SK-N-SH treated with all-trans-retinoic acid at 6 μM for 48 hours (cell line): ENCODE measurements at regions not wholly inside any gene's neighbourhood (a gene's known extent, or its start where the extent isn't known, plus 50 kb on each side); places are given as distances from the start of the nearest gene placed in this dataset.

Experiments
- ATAC-seq: fragments of 200-7000 bp; cut with Tn5 transposase; 3 replicates; pipeline ENCODE4 v1.9.1; 2020; ENCODE audit warnings: mild to moderate bottlenecking, moderate library complexity
- ARNTL ChIP-seq: fragments of 450-650 bp; formaldehyde crosslinking; IDR thresholded peaks from 2 replicates; pipeline ENCODE4 v1.5.0; 2020; ENCODE audit warnings: low read depth, mild to moderate bottlenecking, moderate library complexity, borderline replicate concordance
- BACH2 ChIP-seq: fragments of 250-450 bp; sonication (Bioruptor Pico); IDR thresholded peaks from 2 replicates; pipeline ENCODE4 v1.9.0; 2021; ENCODE audit warnings: mild to moderate bottlenecking, borderline replicate concordance
- CREB5 ChIP-seq: fragments of 250-450 bp; sonication (Bioruptor Pico); IDR thresholded peaks from 2 replicates; pipeline ENCODE4 v1.5.1; 2020; ENCODE audit warnings: low read depth, mild to moderate bottlenecking, moderate library complexity
- CSDC2 ChIP-seq: fragments of 250-450 bp; sonication (Bioruptor Pico); IDR thresholded peaks from 2 replicates; pipeline ENCODE4 v1.5.0; 2020; ENCODE audit warnings: mild to moderate bottlenecking, moderate library complexity
- ESRRG ChIP-seq: fragments of 250-450 bp; sonication (Bioruptor Pico); IDR thresholded peaks from 2 replicates; pipeline ENCODE4 v1.6.1; 2021; ENCODE audit warnings: mild to moderate bottlenecking
- GLIS3 ChIP-seq: fragments of 250-450 bp; sonication (Bioruptor Pico); IDR thresholded peaks from 2 replicates; pipeline ENCODE4 v1.5.0; 2020; ENCODE audit warnings: mild to moderate bottlenecking, moderate library complexity
- ISL1 ChIP-seq: fragments of 250-450 bp; sonication (Bioruptor Pico); IDR thresholded peaks from 2 replicates; pipeline ENCODE4 v2.1.2; 2022; ENCODE audit warnings: mild to moderate bottlenecking, moderate library complexity
- OSR1 ChIP-seq: fragments of 250-450 bp; sonication (Bioruptor Pico); IDR thresholded peaks from 2 replicates; pipeline ENCODE4 v1.8.0; 2022; ENCODE audit warnings: moderate library complexity, mild to moderate bottlenecking, inconsistent platforms
- PATZ1 ChIP-seq: fragments of 250-450 bp; sonication (Bioruptor Pico); IDR thresholded peaks from 2 replicates; pipeline ENCODE4 v1.8.0; 2020; ENCODE audit warnings: mild to moderate bottlenecking, moderate library complexity, borderline replicate concordance
- POU6F1 ChIP-seq: fragments of 250-450 bp; sonication (Bioruptor Pico); IDR thresholded peaks from 2 replicates; pipeline ENCODE4 v1.8.0; 2021; ENCODE audit warnings: low read depth, mild to moderate bottlenecking, moderate library complexity, borderline replicate concordance
- PPARA ChIP-seq: fragments of 250-450 bp; sonication (Bioruptor Pico); IDR thresholded peaks from 2 replicates; pipeline ENCODE4 v1.5.0; 2020; ENCODE audit warnings: mild to moderate bottlenecking, borderline replicate concordance
- SNAI2 ChIP-seq: fragments of 250-450 bp; sonication (Bioruptor Pico); IDR thresholded peaks from 2 replicates; pipeline ENCODE4 v1.5.0; 2020; ENCODE audit warnings: mild to moderate bottlenecking, moderate library complexity
- TCF4 ChIP-seq: fragments of 250-450 bp; sonication (Bioruptor Pico); IDR thresholded peaks from 2 replicates; pipeline ENCODE4 v1.8.0; 2021; ENCODE audit warnings: mild to moderate bottlenecking, moderate library complexity, borderline replicate concordance
- TOX ChIP-seq: fragments of 250-450 bp; sonication (Bioruptor Pico); IDR thresholded peaks from 2 replicates; pipeline ENCODE4 v1.8.0; 2021; ENCODE audit warnings: mild to moderate bottlenecking, moderate library complexity, borderline replicate concordance
- TSHZ2 ChIP-seq: fragments of 250-450 bp; sonication (Bioruptor Pico); IDR thresholded peaks from 2 replicates; pipeline ENCODE4 v1.5.0; 2020; ENCODE audit warnings: mild to moderate bottlenecking, moderate library complexity
- ZC3H10 ChIP-seq: fragments of 250-450 bp; sonication (Bioruptor Pico); IDR thresholded peaks from 2 replicates; pipeline ENCODE4 v1.5.1; 2021; ENCODE audit warnings: mild to moderate bottlenecking, moderate library complexity
- ZFP3 ChIP-seq: fragments of 250-450 bp; sonication (Bioruptor Pico); IDR thresholded peaks from 2 replicates; pipeline ENCODE4 v1.5.0; 2020; ENCODE audit warnings: mild to moderate bottlenecking, moderate library complexity
- ZFP30 ChIP-seq: fragments of 450-650 bp; formaldehyde crosslinking; IDR thresholded peaks from 2 replicates; pipeline ENCODE4 v1.5.0; 2022; ENCODE audit warnings: mild to moderate bottlenecking, moderate library complexity
- ZNF565 ChIP-seq: fragments of 450-650 bp; formaldehyde crosslinking; conservative IDR thresholded peaks from 2 replicates; pipeline ENCODE4 v1.5.0; 2020; ENCODE audit warnings: low read depth, mild to moderate bottlenecking, moderate library complexity
- ZNF8 ChIP-seq: fragments of 450-650 bp; formaldehyde crosslinking; IDR thresholded peaks from 2 replicates; pipeline ENCODE4 v1.5.0; 2020; ENCODE audit warnings: mild to moderate bottlenecking, moderate library complexity

GRCh38 chr12:28698553-28698952, 450.5 kb upstream of the FAR2 start:
- TF ChIP-seq CSDC2 (CRISPR knock-in tag) (no peak), ZFP30 (CRISPR knock-in tag) (no peak), GLIS3 (no peak), PPARA (no peak), PATZ1 (CRISPR knock-in tag) (no peak), TCF4 (CRISPR knock-in tag) (no peak), ZFP3 (no peak), ZC3H10 (no peak), TOX (CRISPR knock-in tag) (no peak), BACH2 (CRISPR knock-in tag) (no peak), CREB5 (no peak), OSR1 (CRISPR knock-in tag) (no peak), SNAI2 (no peak), ZNF8 (no peak), POU6F1 (CRISPR knock-in tag) (no peak), ESRRG (CRISPR knock-in tag) (no peak), TSHZ2 (CRISPR knock-in tag) (no peak)
- ATAC-seq = no peak

GRCh38 chr12:28699029-28699428, 450.0 kb upstream of the FAR2 start:
- ATAC-seq = no peak
- TF ChIP-seq SNAI2 (no peak), TCF4 (CRISPR knock-in tag) (no peak), PATZ1 (CRISPR knock-in tag) (no peak), ZNF565 (CRISPR knock-in tag) (no peak), CSDC2 (CRISPR knock-in tag) (no peak), ARNTL (no peak)

- TF ChIP-seq CREB5 (no peak), ISL1 (no peak), CSDC2 (CRISPR knock-in tag) (no peak), BACH2 (CRISPR knock-in tag) (no peak), POU6F1 (CRISPR knock-in tag) (no peak)
- no peak for ATAC-seq
Observed at GRCh38 chr12:28700161-28700560, 448.9 kb upstream of the FAR2 start.
